ENCODE measurements at regions not wholly inside any gene's neighbourhood (a gene's known extent, or its start where the extent isn't known, plus 50 kb on each side); places are given as distances from the start of the nearest gene placed in this dataset.

DNA sequence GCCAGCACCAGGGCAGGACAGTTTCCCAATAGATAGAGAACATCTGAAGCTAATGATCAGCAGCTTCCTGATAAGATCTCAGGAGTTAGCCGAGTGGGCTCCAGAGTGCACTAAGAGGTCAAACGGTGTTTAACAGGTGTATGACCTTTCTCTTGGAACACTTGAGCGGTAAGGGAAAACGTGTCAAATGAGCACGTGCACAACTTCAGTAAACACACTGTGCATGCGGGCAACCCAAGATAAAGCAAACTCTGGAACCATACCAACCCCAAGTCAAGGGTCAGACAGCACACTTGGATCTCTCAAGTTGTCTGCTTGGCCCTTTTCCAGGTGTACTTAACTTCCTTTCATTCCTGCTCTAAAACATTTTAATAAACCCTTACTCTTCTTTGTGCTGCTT is 1941.5 kb upstream of the PCDH10 start:
- TF ChIP-seq, protein P1, sequence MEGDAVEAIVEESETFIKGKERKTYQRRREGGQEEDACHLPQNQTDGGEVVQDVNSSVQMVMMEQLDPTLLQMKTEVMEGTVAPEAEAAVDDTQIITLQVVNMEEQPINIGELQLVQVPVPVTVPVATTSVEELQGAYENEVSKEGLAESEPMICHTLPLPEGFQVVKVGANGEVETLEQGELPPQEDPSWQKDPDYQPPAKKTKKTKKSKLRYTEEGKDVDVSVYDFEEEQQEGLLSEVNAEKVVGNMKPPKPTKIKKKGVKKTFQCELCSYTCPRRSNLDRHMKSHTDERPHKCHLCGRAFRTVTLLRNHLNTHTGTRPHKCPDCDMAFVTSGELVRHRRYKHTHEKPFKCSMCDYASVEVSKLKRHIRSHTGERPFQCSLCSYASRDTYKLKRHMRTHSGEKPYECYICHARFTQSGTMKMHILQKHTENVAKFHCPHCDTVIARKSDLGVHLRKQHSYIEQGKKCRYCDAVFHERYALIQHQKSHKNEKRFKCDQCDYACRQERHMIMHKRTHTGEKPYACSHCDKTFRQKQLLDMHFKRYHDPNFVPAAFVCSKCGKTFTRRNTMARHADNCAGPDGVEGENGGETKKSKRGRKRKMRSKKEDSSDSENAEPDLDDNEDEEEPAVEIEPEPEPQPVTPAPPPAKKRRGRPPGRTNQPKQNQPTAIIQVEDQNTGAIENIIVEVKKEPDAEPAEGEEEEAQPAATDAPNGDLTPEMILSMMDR (optimal IDR thresholded peaks at IDR 0.05 in 1 of 3, IDR thresholded peaks at IDR 0.05 in 1 of 3, conservative IDR thresholded peaks at IDR 0.05 in 1 of 3; ENCODE audit: extremely low read depth in 1 of 3, insufficient read depth in 2 of 3, low read length in 3 of 3): no peak
- TF ChIP-seq EZH2 (IDR thresholded peaks at IDR 0.05; ENCODE audit: low read length): no peak
